Testis (tissue), 2 donors: ENCODE measurements at regions not wholly inside any gene's neighbourhood (a gene's known extent, or its start where the extent isn't known, plus 50 kb on each side); places are given as distances from the start of the nearest gene placed in this dataset.

Experiments used
- DNase-seq: peaks from one replicate; pipeline ENCODE4 v3.0.0-alpha.2; 2019
- H3K27ac ChIP-seq, 2 donors: fragments of 200-600 bp; sonication (generic); one replicate each; pipeline ENCODE4 v1.5.1; 2019
- H3K27me3 ChIP-seq: fragments of 200-600 bp; sonication (generic); one replicate; pipeline ENCODE4 v1.5.1; 2019
- H3K36me3 ChIP-seq: fragments of 200-600 bp; sonication (generic); one replicate; pipeline ENCODE4 v1.5.1; 2017; ENCODE audit warnings: low read depth; ENCODE audit errors: missing control alignments
- H3K4me1 ChIP-seq: fragments of 200-600 bp; sonication (generic); one replicate; pipeline ENCODE4 v1.5.1; 2019
- H3K4me3 ChIP-seq, 2 donors: fragments of 200-600 bp; sonication (generic); one replicate each; pipeline ENCODE4 v1.5.1; 2017 to 2019
- H3K9me3 ChIP-seq: fragments of 200-600 bp; sonication (generic); one replicate; pipeline ENCODE4 v1.5.1; 2017
- POLR2A ChIP-seq: fragments of 450-650 bp; IDR thresholded peaks from one replicate; pipeline ENCODE4 v1.6.1; 2017; ENCODE audit warnings: antibody characterized with exemption, mild to moderate bottlenecking, moderate library complexity
- WGBS, 2 donors: methylation state at CpG; one replicate each; pipeline ENCODE4 v1.1.5; 2018; 5-methylcytosine and 5-hydroxymethylcytosine counted together
- intact Hi-C: fragments of 100-400 bp; cut with DNase I; formaldehyde crosslinking; loops from one replicate; pipeline ENCODE4 v1.15.1; 2023; ENCODE audit warnings: low total_unique reads
- TF ChIP-seq, protein P1 (sequence below), 3 experiments: fragments of 450-650 bp in 2 of 3; fragments of 200-600 bp in 1 of 3; sonication (generic) in 1 of 3; IDR thresholded peaks; one replicate each; pipeline ENCODE4 v1.5.1; 2016 to 2019; ENCODE audit warnings: antibody characterized with exemption in 3 of 3, mild to moderate bottlenecking in 2 of 3, moderate library complexity in 1 of 3

DNA sequence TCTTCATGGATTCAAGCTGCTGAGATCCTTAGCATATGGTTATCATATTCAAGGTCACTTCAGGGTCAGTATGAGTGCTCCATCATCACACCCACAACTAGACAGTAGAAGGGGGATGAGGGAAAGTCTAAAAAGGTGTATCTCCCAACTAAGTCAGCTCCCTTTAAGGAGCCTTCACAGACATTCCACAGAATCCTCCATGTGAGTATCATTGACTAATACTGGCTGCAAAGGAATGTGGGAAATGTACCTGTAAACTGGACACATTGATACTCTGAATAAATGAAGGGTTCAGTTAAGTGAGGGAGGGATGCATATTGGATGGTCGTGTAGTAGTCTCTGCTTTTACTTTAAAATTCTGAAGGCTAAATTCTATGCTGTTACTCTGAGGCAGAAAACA, 330.7 kb downstream of the LRRC70 start:
- Histone ChIP-seq H3K27me3 (no peaks in the 10 kb centered on the region), H3K36me3 (no peaks in the 10 kb centered on the region), H3K9me3 (no peaks in the 10 kb centered on the region), H3K27ac (no peak overlapping the region), H3K4me3 (no peak overlapping the region), H3K4me1 (no peaks in the 10 kb centered on the region)
- 89 to 90% methylated on average over 1 of the region's 1 CpG for WGBS, 2 donors
- intact Hi-C loops: no loop called here
- TF ChIP-seq POLR2A: no peak
- TF ChIP-seq, protein P1, sequence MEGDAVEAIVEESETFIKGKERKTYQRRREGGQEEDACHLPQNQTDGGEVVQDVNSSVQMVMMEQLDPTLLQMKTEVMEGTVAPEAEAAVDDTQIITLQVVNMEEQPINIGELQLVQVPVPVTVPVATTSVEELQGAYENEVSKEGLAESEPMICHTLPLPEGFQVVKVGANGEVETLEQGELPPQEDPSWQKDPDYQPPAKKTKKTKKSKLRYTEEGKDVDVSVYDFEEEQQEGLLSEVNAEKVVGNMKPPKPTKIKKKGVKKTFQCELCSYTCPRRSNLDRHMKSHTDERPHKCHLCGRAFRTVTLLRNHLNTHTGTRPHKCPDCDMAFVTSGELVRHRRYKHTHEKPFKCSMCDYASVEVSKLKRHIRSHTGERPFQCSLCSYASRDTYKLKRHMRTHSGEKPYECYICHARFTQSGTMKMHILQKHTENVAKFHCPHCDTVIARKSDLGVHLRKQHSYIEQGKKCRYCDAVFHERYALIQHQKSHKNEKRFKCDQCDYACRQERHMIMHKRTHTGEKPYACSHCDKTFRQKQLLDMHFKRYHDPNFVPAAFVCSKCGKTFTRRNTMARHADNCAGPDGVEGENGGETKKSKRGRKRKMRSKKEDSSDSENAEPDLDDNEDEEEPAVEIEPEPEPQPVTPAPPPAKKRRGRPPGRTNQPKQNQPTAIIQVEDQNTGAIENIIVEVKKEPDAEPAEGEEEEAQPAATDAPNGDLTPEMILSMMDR (IDR thresholded peaks at IDR 0.05): no peak
- DNase-seq: no peak

DNA sequence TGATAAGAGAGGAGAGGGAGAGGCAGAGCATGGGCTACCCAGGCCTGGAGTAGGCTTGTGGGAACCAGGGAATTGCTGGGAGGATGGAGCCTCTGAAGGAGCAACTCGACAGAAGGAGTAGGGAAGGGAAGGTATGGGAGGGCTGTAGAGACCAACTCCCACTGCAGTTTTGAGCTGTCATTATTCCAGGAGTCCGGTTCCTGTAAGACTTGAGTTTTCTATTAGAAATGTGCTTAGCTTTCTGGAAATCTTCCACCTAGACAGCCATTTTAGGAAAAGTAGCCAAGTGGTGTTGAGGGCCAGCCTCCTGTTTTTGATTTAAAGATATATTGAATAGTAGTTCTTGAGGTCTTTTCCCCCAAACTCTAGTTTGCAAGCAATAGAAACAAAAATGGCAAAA, 323.5 kb downstream of the LRRC70 start:
- TF ChIP-seq POLR2A: no peak
- TF ChIP-seq, protein P1 (IDR thresholded peaks at IDR 0.05): no peak
- H3K27me3 ChIP-seq: no peaks in the 10 kb centered on the region
- no peaks in the 10 kb centered on the region for H3K9me3 ChIP-seq
- H3K4me3 ChIP-seq: no peak overlapping the region
- no peaks in the 10 kb centered on the region for H3K36me3 ChIP-seq
- H3K4me1 ChIP-seq: peaks cover 13% of the 10 kb centered on the region
- no peak overlapping the region for H3K27ac ChIP-seq
- WGBS, 2 donors: 47 to 51% methylated on average over 2 of the region's 2 CpGs
- DNase-seq: no peak
- intact Hi-C loops: no loop called here

DNA sequence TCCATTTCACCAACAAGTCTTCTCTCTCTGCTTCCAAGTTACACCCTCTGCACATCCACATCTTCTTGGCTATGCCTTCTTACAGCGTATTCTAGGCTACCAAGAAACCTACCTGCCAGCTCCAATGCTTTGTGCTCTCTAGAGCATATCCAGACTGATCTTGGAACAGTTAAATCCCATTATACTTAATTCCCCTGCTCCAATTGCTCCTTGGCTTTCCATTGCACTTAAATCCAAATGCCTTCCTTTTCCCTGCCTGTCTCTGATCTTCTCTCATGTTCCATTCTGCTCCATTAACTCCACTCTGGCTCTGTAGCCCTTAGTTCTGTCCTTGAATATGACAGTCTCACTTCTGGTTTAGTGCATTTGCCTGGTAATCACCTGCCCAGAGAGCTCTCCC, 322.4 kb downstream of the LRRC70 start:
- intact Hi-C loops: no loop called here
- 63 to 76% methylated on average over 1 of the region's 1 CpG for WGBS, 2 donors
- no peak overlapping the region for H3K4me3 ChIP-seq
- H3K36me3 ChIP-seq: no peaks in the 10 kb centered on the region
- H3K4me1 ChIP-seq: peaks cover 13% of the 10 kb centered on the region
- H3K27me3 ChIP-seq: no peaks in the 10 kb centered on the region
- no peak overlapping the region for H3K27ac ChIP-seq
- no peak for TF ChIP-seq POLR2A
- TF ChIP-seq, protein P1 (IDR thresholded peaks at IDR 0.05): no peak
- DNase-seq: no peak
- no peaks in the 10 kb centered on the region for H3K9me3 ChIP-seq

DNA sequence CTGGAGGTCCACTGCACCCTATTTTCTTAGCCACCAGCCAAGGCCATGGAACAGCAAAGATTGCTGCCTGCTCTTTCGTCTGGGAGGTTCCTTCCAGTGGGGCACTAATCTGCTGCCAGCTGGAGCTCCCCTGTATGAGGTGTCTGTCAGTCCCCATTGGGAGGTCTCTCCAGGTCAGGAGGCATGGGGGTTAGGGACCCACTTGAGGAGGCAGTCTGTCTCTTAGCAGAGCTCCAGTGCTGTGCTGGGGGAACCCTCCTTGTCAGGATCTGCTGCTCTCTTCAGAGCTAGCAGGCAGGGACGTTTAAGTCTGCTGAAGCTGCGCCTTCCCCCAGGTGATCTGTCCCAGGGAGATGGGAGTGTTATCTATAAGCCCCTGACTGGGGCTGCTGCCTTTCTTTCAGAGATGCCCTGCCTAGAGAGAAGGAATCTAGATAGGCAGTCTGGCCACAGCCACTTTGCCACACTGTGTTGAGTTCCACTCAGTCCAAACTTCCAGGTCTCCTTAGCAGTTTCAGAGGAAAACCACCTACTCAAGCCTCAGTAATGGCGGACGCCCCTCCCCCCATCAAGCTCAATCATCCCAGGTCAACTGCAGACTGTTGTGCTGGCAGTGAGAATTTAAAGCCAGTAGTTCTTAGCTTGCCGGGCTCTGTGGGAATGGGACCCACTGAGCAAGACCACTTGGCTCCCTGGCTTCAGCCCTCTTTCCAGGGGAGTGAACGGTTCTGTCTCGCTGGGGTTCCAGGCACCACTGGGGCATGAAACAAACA, 317.7 kb downstream of the LRRC70 start:
- intact Hi-C loops: no loop called here
- Histone ChIP-seq H3K27ac (no peak overlapping the region), H3K4me3 (no peak overlapping the region), H3K36me3 (no peaks in the 10 kb centered on the region), H3K27me3 (no peaks in the 10 kb centered on the region), H3K4me1 (peaks cover 6% of the 10 kb centered on the region), H3K9me3 (no peaks in the 10 kb centered on the region)
- no peak for DNase-seq
- TF ChIP-seq, protein P1 (IDR thresholded peaks at IDR 0.05): no peak
- 84 to 92% methylated on average over 7 to 8 of the region's 8 CpGs for WGBS, 2 donors
